Panc1 (cell line): ENCODE measurements at regions not wholly inside any gene's neighbourhood (a gene's known extent, or its start where the extent isn't known, plus 50 kb on each side); places are given as distances from the start of the nearest gene placed in this dataset.

Experiments
- ATAC-seq: fragments of 200-7000 bp; cut with Tn5 transposase; 2 replicates; pipeline ENCODE4 v1.9.1; 2020; ENCODE audit warnings: mild to moderate bottlenecking, moderate library complexity
- BruUV-seq: library from RNA; stranded (reverse); fragments of 400-500 nt; replicated peaks from 2 replicates; lab custom pipeline; 2021; lab: Mats Ljungman, UMichigan
- CTCF ChIA-PET: fragments of 300-600 bp; sonication (Branson Sonifier 250); formaldehyde crosslinking; loops from one replicate; lab custom pipeline; 2022; ENCODE audit warnings: antibody characterized with exemption; lab: Charles Lee
- POLR2A ChIA-PET: fragments of 300-600 bp; sonication (Branson Sonifier 250); formaldehyde crosslinking; loops from one replicate; lab custom pipeline; 2022; ENCODE audit warnings: antibody characterized with exemption; lab: Charles Lee
- DNase-seq: peaks from one replicate; pipeline ENCODE4 v3.0.0-alpha.2; 2010; ENCODE audit warnings: low read depth, low spot score
- H3K27ac ChIP-seq: 2 replicates; pipeline ENCODE4 v1.5.1; 2011; ENCODE audit warnings: mild to moderate bottlenecking, low read length, inconsistent platforms
- H3K27me3 ChIP-seq: fragments of 200-500 bp; sonication (Bioruptor generic); 2 replicates; pipeline ENCODE4 v1.6.0; 2014; ENCODE audit warnings: low read length, inconsistent platforms; ENCODE audit not compliant: control insufficient read depth, insufficient read depth
- H3K36me3 ChIP-seq: fragments of 200-500 bp; sonication (Bioruptor generic); 2 replicates; pipeline ENCODE4 v1.5.1; 2014; ENCODE audit warnings: inconsistent platforms, mild to moderate bottlenecking, low read length, moderate library complexity; ENCODE audit not compliant: control insufficient read depth, insufficient read depth
- H3K4me1 ChIP-seq: 2 replicates; pipeline ENCODE4 v1.5.1; 2011; ENCODE audit warnings: inconsistent platforms, mild to moderate bottlenecking, low read length, moderate library complexity; ENCODE audit not compliant: control insufficient read depth, insufficient read depth
- H3K4me3 ChIP-seq, 2 experiments: 2 replicates each; pipeline ENCODE4 v1.5.1; 2011 to 2012; ENCODE audit warnings: low read depth in 2 of 2, low read length in 2 of 2, mild to moderate bottlenecking in 2 of 2, inconsistent platforms in 1 of 2, moderate library complexity in 1 of 2
- H3K9me3 ChIP-seq: fragments of 200-500 bp; sonication (Bioruptor generic); 2 replicates; pipeline ENCODE4 v1.5.1; 2014; ENCODE audit warnings: low read depth, mild to moderate bottlenecking, inconsistent platforms, low read length, moderate library complexity; ENCODE audit not compliant: control insufficient read depth, insufficient read depth
- POLR2AphosphoS5 ChIP-seq: IDR thresholded peaks from 2 replicates; pipeline ENCODE4 v1.6.1; 2012; ENCODE audit warnings: mild to moderate bottlenecking, low read depth, low read length, moderate library complexity
- SIN3A ChIP-seq: IDR thresholded peaks from 2 replicates; pipeline ENCODE4 v1.6.1; 2012; ENCODE audit warnings: low read depth, mild to moderate bottlenecking, low read length, moderate library complexity, borderline replicate concordance; ENCODE audit not compliant: insufficient read depth
- TCF7L2 ChIP-seq: IDR thresholded peaks from 2 replicates; pipeline ENCODE4 v1.6.1; 2011; ENCODE audit warnings: mild to moderate bottlenecking, low read depth, low read length, inconsistent platforms
- in situ Hi-C: cut with HindIII; loops from 2 replicates; pipeline ENCODE4 v1.10.0; 2016; ENCODE audit warnings: low sequenced_read_pairs, low pct_unique_long_range_greater_than_20kb
- intact Hi-C: fragments of 100-400 bp; cut with micrococcal nuclease; formaldehyde crosslinking; loops from one replicate; pipeline ENCODE4 v1.10.0; 2022; ENCODE audit not compliant: unreplicated experiment
- TF ChIP-seq, protein P1 (sequence below), 2 experiments: IDR thresholded peaks; 2 replicates each; pipeline ENCODE4 v1.6.1; 2011 to 2012; ENCODE audit warnings: low read depth in 2 of 2, control low read depth in 1 of 2, low read length in 1 of 2, mild to moderate bottlenecking in 1 of 2, moderate library complexity in 1 of 2; ENCODE audit not compliant: insufficient read depth in 1 of 2
- TF ChIP-seq, protein P2 (sequence below): fragments of 450-650 bp; IDR thresholded peaks from 2 replicates; pipeline ENCODE4 v1.5.1; 2017; ENCODE audit warnings: mild to moderate bottlenecking

DNA sequence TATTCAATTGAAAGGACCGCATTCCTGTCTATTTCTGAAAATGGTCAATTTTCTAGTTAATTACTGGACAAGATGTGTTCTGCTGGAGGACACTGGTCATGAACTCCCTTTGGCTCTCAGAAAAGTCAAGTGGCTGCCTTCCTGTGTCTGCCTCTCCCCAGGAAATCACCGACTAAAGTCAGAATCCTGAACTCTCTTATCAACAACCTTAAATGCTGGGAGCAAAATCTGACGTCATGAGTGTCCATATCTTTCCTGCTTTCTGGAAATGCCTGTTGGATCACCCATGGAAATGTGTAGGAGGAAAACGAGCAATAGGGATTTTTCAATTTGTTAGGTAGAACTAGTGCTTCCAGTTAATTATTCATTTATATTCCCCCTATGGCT, 53.5 kb upstream of the PLCB1 start:
- in situ Hi-C loops = no loop called here
- CTCF ChIA-PET = no interaction called here
- ATAC-seq = no peak
- intact Hi-C loops = no loop called here
- Histone ChIP-seq H3K36me3 (no peaks in the 10 kb centered on the region), H3K27me3 (no peaks in the 10 kb centered on the region), H3K9me3 (no peaks in the 10 kb centered on the region), H3K4me1 (no peaks in the 10 kb centered on the region), H3K4me3 (no peak overlapping the region), H3K27ac (no peak overlapping the region)
- POLR2A ChIA-PET = no interaction called here
- no peak for DNase-seq
- BruUV-seq = no TSS peak
- TF ChIP-seq, protein P1, sequence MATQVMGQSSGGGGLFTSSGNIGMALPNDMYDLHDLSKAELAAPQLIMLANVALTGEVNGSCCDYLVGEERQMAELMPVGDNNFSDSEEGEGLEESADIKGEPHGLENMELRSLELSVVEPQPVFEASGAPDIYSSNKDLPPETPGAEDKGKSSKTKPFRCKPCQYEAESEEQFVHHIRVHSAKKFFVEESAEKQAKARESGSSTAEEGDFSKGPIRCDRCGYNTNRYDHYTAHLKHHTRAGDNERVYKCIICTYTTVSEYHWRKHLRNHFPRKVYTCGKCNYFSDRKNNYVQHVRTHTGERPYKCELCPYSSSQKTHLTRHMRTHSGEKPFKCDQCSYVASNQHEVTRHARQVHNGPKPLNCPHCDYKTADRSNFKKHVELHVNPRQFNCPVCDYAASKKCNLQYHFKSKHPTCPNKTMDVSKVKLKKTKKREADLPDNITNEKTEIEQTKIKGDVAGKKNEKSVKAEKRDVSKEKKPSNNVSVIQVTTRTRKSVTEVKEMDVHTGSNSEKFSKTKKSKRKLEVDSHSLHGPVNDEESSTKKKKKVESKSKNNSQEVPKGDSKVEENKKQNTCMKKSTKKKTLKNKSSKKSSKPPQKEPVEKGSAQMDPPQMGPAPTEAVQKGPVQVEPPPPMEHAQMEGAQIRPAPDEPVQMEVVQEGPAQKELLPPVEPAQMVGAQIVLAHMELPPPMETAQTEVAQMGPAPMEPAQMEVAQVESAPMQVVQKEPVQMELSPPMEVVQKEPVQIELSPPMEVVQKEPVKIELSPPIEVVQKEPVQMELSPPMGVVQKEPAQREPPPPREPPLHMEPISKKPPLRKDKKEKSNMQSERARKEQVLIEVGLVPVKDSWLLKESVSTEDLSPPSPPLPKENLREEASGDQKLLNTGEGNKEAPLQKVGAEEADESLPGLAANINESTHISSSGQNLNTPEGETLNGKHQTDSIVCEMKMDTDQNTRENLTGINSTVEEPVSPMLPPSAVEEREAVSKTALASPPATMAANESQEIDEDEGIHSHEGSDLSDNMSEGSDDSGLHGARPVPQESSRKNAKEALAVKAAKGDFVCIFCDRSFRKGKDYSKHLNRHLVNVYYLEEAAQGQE (IDR thresholded peaks at IDR 0.05; ENCODE audit: insufficient read depth in 1 of 2, low read depth in 2 of 2, low read length in 1 of 2) = no peak
- TF ChIP-seq POLR2AphosphoS5 (no peak), TCF7L2 (no peak), SIN3A (no peak)
- TF ChIP-seq, protein P2, sequence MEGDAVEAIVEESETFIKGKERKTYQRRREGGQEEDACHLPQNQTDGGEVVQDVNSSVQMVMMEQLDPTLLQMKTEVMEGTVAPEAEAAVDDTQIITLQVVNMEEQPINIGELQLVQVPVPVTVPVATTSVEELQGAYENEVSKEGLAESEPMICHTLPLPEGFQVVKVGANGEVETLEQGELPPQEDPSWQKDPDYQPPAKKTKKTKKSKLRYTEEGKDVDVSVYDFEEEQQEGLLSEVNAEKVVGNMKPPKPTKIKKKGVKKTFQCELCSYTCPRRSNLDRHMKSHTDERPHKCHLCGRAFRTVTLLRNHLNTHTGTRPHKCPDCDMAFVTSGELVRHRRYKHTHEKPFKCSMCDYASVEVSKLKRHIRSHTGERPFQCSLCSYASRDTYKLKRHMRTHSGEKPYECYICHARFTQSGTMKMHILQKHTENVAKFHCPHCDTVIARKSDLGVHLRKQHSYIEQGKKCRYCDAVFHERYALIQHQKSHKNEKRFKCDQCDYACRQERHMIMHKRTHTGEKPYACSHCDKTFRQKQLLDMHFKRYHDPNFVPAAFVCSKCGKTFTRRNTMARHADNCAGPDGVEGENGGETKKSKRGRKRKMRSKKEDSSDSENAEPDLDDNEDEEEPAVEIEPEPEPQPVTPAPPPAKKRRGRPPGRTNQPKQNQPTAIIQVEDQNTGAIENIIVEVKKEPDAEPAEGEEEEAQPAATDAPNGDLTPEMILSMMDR = no peak

DNA sequence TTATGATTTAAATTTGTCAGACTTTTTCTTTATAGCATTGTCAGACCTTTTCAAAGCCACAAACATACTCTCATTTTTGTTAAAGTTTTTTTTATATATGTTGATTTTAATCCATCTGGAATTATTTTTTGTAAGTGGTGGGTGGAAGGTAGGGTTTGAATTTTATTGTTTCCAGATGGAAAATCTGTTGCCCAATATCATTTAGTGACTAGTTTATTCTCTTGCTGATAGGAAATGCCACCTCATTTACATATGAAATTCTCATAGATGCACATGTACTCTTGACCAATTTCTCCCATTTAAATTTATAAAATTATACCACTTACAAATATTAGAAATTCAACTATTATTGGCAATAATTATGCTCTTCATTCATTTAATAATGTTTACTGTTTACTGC, 52.1 kb upstream of the PLCB1 start:
- no peak for ATAC-seq
- in situ Hi-C loops (no loop called here), intact Hi-C loops (no loop called here)
- ChIA-PET CTCF (no interaction called here), POLR2A (no interaction called here)
- Histone ChIP-seq H3K4me3 (no peak overlapping the region), H3K36me3 (no peaks in the 10 kb centered on the region), H3K27ac (no peak overlapping the region), H3K27me3 (no peaks in the 10 kb centered on the region), H3K9me3 (no peaks in the 10 kb centered on the region), H3K4me1 (no peaks in the 10 kb centered on the region)
- no peak for TF ChIP-seq TCF7L2
- TF ChIP-seq, protein P2 = no peak
- no peak for TF ChIP-seq SIN3A
- no peak for TF ChIP-seq POLR2AphosphoS5
- TF ChIP-seq, protein P1 (IDR thresholded peaks at IDR 0.05; ENCODE audit: insufficient read depth in 1 of 2, low read depth in 2 of 2, low read length in 1 of 2) = no peak
- DNase-seq = no peak
- BruUV-seq = no TSS peak
